VCaP (cell line): ENCODE measurements at regions not wholly inside any gene's neighbourhood (a gene's known extent, or its start where the extent isn't known, plus 50 kb on each side); places are given as distances from the start of the nearest gene placed in this dataset.

Experiments used
- H3K27ac ChIP-seq: fragments of 450-650 bp; 2 replicates; pipeline ENCODE4 v1.5.1; 2017
- TF ChIP-seq, protein P1 (sequence below): fragments of 450-650 bp; conservative IDR thresholded peaks from 2 replicates; pipeline ENCODE4 v1.5.1; 2017; ENCODE audit warnings: mild to moderate bottlenecking, moderate library complexity

DNA sequence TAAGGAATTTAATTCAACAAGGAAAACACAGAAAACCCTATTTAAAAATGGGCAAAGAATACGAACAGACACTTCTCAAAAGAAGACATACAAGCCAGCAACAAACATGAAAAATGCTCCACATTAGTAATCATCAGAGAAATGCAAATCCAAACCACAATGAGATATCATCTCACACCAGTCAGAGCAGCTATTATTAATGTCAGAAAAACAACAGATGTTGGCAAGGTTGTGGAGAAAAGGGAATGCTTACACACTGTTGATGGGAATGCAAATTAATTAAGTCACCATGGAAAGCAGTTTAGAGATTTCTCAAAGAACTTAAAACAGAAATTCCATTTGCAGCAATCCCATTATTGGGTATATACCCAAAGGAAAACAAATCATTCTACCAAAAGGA is 55.2 kb downstream of the GCC1 start:
- TF ChIP-seq, protein P1, sequence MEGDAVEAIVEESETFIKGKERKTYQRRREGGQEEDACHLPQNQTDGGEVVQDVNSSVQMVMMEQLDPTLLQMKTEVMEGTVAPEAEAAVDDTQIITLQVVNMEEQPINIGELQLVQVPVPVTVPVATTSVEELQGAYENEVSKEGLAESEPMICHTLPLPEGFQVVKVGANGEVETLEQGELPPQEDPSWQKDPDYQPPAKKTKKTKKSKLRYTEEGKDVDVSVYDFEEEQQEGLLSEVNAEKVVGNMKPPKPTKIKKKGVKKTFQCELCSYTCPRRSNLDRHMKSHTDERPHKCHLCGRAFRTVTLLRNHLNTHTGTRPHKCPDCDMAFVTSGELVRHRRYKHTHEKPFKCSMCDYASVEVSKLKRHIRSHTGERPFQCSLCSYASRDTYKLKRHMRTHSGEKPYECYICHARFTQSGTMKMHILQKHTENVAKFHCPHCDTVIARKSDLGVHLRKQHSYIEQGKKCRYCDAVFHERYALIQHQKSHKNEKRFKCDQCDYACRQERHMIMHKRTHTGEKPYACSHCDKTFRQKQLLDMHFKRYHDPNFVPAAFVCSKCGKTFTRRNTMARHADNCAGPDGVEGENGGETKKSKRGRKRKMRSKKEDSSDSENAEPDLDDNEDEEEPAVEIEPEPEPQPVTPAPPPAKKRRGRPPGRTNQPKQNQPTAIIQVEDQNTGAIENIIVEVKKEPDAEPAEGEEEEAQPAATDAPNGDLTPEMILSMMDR = no peak
- no peak overlapping the region for H3K27ac ChIP-seq

DNA sequence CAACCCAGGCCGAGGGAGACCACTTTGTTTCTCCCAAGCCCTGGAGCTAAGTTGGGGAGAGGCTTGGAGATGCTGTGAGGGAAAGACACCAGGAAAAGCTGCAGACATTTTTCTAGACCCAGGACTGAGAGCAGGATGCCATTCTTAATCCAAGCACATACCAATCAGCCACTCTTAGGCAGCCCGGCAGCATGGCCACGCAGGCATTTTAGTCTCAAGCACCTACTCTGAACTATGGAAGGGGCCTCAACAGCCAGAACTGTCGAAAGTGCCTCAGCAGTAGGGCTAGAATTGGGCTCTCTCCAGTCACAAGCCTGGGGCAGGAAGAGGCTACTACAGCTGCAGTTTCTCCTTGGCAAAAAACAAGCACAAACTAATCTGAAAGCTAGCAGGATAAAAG is 57.8 kb downstream of the GCC1 start:
- TF ChIP-seq, protein P1 = no peak
- no peak overlapping the region for H3K27ac ChIP-seq

DNA sequence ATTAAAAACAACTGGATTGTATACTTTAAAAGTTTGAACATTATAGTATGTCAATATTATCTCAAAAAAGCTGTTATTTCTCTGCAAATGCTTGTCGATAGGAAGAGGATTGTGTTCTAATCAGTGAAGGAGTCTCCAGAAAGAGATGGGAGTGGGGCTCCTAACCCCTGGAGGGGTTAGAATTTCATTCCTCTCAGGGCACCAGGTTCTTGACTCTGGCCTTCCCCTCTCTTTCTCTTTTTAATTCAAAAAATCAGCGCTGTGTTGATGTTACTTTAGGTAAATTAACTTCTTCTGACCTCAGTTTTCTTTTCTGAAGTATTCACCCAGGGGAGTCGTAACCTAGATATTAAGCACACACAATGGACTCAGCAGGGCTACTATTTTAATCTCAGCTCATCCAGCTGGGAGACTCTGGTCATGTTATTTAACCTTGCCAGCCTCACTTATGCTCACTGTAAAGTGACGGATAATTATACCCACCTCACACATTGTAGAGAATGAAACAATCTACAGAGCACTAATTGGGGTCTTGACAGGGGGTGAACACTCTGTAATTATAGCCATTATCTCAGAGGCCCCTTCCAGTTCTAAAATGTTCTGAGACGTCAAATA is 59.4 kb downstream of the GCC1 start:
- TF ChIP-seq, protein P1 = no peak
- H3K27ac ChIP-seq = no peak overlapping the region

DNA sequence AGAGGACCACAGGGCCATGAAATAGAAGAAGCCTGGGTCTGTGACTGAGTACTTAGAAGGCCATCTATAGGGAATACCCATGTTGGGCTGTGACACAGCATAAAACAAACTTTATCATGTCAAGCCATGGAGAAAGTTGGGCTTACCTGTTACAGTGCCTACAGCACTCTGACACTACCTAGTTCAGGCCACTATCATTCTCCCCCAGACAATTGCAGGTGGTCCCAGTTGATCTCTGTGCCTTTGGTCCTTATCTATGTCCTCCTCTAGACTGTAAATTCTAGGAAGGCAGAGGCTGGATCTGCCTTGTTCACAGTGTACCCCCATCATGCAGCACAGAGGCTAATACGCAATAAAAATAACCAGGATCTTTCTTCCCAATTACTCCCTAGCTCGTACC is 69.1 kb downstream of the GCC1 start:
- TF ChIP-seq, protein P1 = no peak
- no peak overlapping the region for H3K27ac ChIP-seq

DNA sequence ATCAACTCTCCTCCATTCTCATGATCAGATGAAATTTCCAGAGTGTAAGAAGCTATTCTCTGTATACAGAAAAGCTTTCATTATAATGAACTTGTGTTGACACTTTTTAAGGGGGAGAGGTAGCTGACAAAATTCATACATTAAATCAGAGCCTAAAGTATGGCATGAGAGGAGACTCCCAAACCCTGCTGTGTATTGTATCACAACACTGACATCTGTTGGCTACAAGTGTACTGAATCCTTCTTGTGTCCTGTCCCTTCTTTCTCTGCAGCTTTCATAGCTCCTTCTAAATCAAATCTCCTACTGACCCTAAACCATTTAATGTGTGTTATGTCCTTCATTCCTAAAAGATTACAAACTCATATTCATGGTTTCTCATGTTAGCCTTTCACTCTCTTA is 70.9 kb downstream of the GCC1 start:
- no peak overlapping the region for H3K27ac ChIP-seq
- TF ChIP-seq, protein P1 = peak; percentile 86

DNA sequence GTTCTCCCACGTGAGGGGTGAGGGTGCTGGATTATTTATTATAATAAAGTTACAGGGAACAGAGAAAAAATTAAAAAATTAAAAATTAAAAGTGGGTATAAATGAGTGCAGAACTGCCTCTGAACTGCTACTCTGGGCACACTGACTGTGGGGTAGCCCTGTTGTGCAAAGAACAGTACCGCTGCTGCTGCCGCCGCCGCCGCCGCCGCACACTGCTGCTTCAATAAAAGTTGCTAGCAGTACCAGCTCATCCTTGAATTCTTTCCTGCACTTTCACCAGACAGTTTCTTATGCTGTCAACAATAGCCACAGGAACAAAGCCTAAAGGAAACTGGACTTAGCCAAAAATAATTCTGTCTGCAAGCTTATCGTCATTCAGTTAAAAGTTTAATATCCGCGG is 72.1 kb downstream of the GCC1 start:
- H3K27ac ChIP-seq = no peak overlapping the region
- TF ChIP-seq, protein P1 = no peak

DNA sequence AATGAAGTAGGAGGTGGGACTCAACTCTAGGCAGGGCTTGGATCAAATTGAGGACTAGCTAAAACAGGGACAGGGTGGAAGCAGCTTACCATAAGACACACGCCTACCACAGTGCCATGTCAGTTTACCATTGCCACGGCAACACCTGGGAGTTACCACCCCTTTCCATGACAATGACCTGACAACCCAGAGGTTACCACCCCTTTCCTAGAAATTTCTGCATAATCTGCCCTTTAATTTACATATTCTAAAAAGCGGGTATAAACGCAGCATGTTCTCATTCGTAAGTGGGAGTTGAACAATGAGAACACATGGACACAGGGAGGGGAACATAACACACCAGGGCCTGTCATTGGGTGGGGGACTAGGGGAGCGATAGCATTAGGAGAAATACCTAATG is 72.7 kb downstream of the GCC1 start:
- TF ChIP-seq, protein P1 = no peak
- no peak overlapping the region for H3K27ac ChIP-seq
